ENCODE measurements at regions not wholly inside any gene's neighbourhood (a gene's known extent, or its start where the extent isn't known, plus 50 kb on each side); places are given as distances from the start of the nearest gene placed in this dataset.

GRCh38 chr1:164999146-164999545 lies 357.4 kb downstream of the LMX1A start:
- ATAC-seq: no peak
- Histone ChIP-seq H3K4me3 (replicated peaks in 1 of 3; ENCODE audit: insufficient read depth in 1 of 3, low read depth in 2 of 3, low read length in 3 of 3) (no peak overlapping the region), H3K9me3 (ENCODE audit: low read length) (0 out of 2 replicates have a peak, but pooled peaks cover 5% of the 10 kb centered on the region), H3K4me1 (ENCODE audit: insufficient read depth, low read length) (no peaks in the 10 kb centered on the region), H3K9ac (ENCODE audit: insufficient read depth, low read depth, low read length) (no peak overlapping the region), H3K27me3 (ENCODE audit: control insufficient read depth in 1 of 2, insufficient read depth in 2 of 2, low read length in 2 of 2) (no peaks in the 10 kb centered on the region), H4K20me1 (ENCODE audit: insufficient read depth, low read length) (no peaks in the 10 kb centered on the region), H2AFZ (ENCODE audit: low read length) (no peak overlapping the region), H3K36me3 (replicated peaks in 1 of 2; ENCODE audit: control insufficient read depth in 1 of 2, insufficient read depth in 2 of 2, low read length in 2 of 2) (no peaks in the 10 kb centered on the region), H3K79me2 (ENCODE audit: insufficient read depth, low read length) (no peaks in the 10 kb centered on the region), H3K4me2 (ENCODE audit: low read depth, low read length) (no peak overlapping the region), H3K27ac (ENCODE audit: extremely low read length, insufficient read depth, low read length) (no peak overlapping the region)
- TF ChIP-seq NFE2 (CRISPR knock-in tag; IDR thresholded peaks at IDR 0.05) (no peak), JDP2 (CRISPR knock-in tag; IDR thresholded peaks at IDR 0.05; ENCODE audit: borderline replicate concordance) (no peak), MYPOP (CRISPR knock-in tag; IDR thresholded peaks at IDR 0.05) (no peak), ATF5 (CRISPR knock-in tag; IDR thresholded peaks at IDR 0.05; ENCODE audit: low read depth) (no peak)
- POLR2A ChIA-PET: no interaction called here
- BruUV-seq (replicated peaks): no TSS peak
- WGBS (ENCODE audit: low lambda C conversion rate): 0% methylated on average over 2 of the region's 5 CpGs
- in situ Hi-C loops (cut with HindIII; ENCODE audit: extremely low pct_ligation_motif_present, low pct_unique_long_range_greater_than_20kb) (no loop called here), intact Hi-C loops (cut with micrococcal nuclease; ENCODE audit: unreplicated experiment) (no loop called here)
- no peak for DNase-seq (ENCODE audit: low spot score)
- no peak for FAIRE-seq
- CTCF ChIA-PET (ENCODE audit: low intra/inter-chr PET ratio, low total read pairs): no interaction called here

GRCh38 chr1:164991763-164992314 lies 364.7 kb downstream of the LMX1A start:
- TF ChIP-seq ZNF839 (CRISPR knock-in tag; IDR thresholded peaks at IDR 0.05; ENCODE audit: borderline replicate concordance): no peak
- TF ChIP-seq SRSF1 (optimal IDR thresholded peaks at IDR 0.05; ENCODE audit: low read depth, low read length): no peak
- TF ChIP-seq GLMP (CRISPR knock-in tag; IDR thresholded peaks at IDR 0.05; ENCODE audit: borderline replicate concordance): no peak
- no peak for TF ChIP-seq ZNF563 (CRISPR knock-in tag; IDR thresholded peaks at IDR 0.05)
- intact Hi-C loops (cut with micrococcal nuclease; ENCODE audit: unreplicated experiment): no loop called here
- H3K27me3 ChIP-seq (ENCODE audit: control insufficient read depth in 1 of 2, insufficient read depth in 2 of 2, low read length in 2 of 2): no peaks in the 10 kb centered on the region

More at GRCh38 chr1:164991763-164992314, 364.7 kb downstream of the LMX1A start:
- H4K20me1 ChIP-seq (ENCODE audit: insufficient read depth, low read length): no peaks in the 10 kb centered on the region
- ChIA-PET CTCF (ENCODE audit: low intra/inter-chr PET ratio, low total read pairs) (no interaction called here), POLR2A (no interaction called here)
- no peak overlapping the region for H3K9ac ChIP-seq (ENCODE audit: insufficient read depth, low read depth, low read length)
- in situ Hi-C loops (cut with HindIII; ENCODE audit: extremely low pct_ligation_motif_present, low pct_unique_long_range_greater_than_20kb): no loop called here
- H3K27ac ChIP-seq (ENCODE audit: extremely low read length, insufficient read depth, low read length): no peak overlapping the region
- H3K4me3 ChIP-seq (replicated peaks in 1 of 3; ENCODE audit: insufficient read depth in 1 of 3, low read depth in 2 of 3, low read length in 3 of 3): no peak overlapping the region
- H3K4me2 ChIP-seq (ENCODE audit: low read depth, low read length): no peak overlapping the region
- no peak for ATAC-seq
- no peaks in the 10 kb centered on the region for H3K79me2 ChIP-seq (ENCODE audit: insufficient read depth, low read length)
- WGBS (ENCODE audit: low lambda C conversion rate): 8% methylated on average over 3 of the region's 6 CpGs
- no peaks in the 10 kb centered on the region for H3K4me1 ChIP-seq (ENCODE audit: insufficient read depth, low read length)
- no peaks in the 10 kb centered on the region for H3K36me3 ChIP-seq (replicated peaks in 1 of 2; ENCODE audit: control insufficient read depth in 1 of 2, insufficient read depth in 2 of 2, low read length in 2 of 2)
- H2AFZ ChIP-seq (ENCODE audit: low read length): no peak overlapping the region
- no peaks in the 10 kb centered on the region for H3K9me3 ChIP-seq (ENCODE audit: low read length)
- BruUV-seq (replicated peaks): no TSS peak
- FAIRE-seq: no peak
- DNase-seq (ENCODE audit: low spot score): no peak
